Caco-2 (cell line): ENCODE measurements at regions not wholly inside any gene's neighbourhood (a gene's known extent, or its start where the extent isn't known, plus 50 kb on each side); places are given as distances from the start of the nearest gene placed in this dataset.

Source experiments
- BruUV-seq: library from RNA; stranded (reverse); fragments of 400-500 nt; replicated peaks from 2 replicates; lab custom pipeline; 2021; lab: Mats Ljungman, UMichigan
- CTCF ChIA-PET: fragments of 300-600 bp; sonication (Branson Sonifier 250); formaldehyde crosslinking; loops from one replicate; lab custom pipeline; 2022; ENCODE audit warnings: antibody characterized with exemption; lab: Charles Lee
- POLR2A ChIA-PET: fragments of 300-600 bp; sonication (Branson Sonifier 250); formaldehyde crosslinking; loops from one replicate; lab custom pipeline; 2022; ENCODE audit warnings: antibody characterized with exemption; lab: Charles Lee
- DNase-seq, 2 experiments: peaks; one replicate each; pipeline versions ENCODE4 v3.0.0 to v3.0.0-alpha.2; 2020 to 2022
- H3K27me3 ChIP-seq: replicated peaks from 2 replicates; pipeline ENCODE4 v1.6.0; 2011; ENCODE audit warnings: low read length; ENCODE audit not compliant: control insufficient read depth, insufficient read depth
- H3K36me3 ChIP-seq: 2 replicates; pipeline ENCODE4 v1.5.1; 2011; ENCODE audit warnings: low read length; ENCODE audit not compliant: control insufficient read depth, insufficient read depth
- H3K4me1 ChIP-seq: fragments of 250-450 bp; sonication (Bioruptor Pico); 2 replicates; pipeline ENCODE4 v1.5.1; 2020; ENCODE audit warnings: mild to moderate bottlenecking
- H3K4me3 ChIP-seq: 2 replicates; pipeline ENCODE4 v1.5.1; 2011; ENCODE audit warnings: low read depth, mild to moderate bottlenecking, control low read depth, low read length
- H3K9me3 ChIP-seq: fragments of 250-450 bp; sonication (Bioruptor Pico); 2 replicates; pipeline ENCODE4 v1.5.1; 2020; ENCODE audit warnings: mild to moderate bottlenecking, moderate library complexity
- H3K27ac Mint-ChIP-seq: one replicate; pipeline ENCODE4 v1.8.0; 2022; ENCODE audit warnings: mixed read lengths; ENCODE audit not compliant: unreplicated experiment
- H3K27me3 Mint-ChIP-seq: one replicate; pipeline ENCODE4 v1.8.0; 2022; ENCODE audit warnings: mixed read lengths; ENCODE audit not compliant: insufficient read depth, unreplicated experiment
- H3K36me3 Mint-ChIP-seq: one replicate; pipeline ENCODE4 v1.8.0; 2022; ENCODE audit warnings: mild to moderate bottlenecking, mixed read lengths; ENCODE audit not compliant: insufficient read depth, unreplicated experiment
- H3K4me1 Mint-ChIP-seq: one replicate; pipeline ENCODE4 v1.8.0; 2022; ENCODE audit warnings: low read depth, mixed read lengths; ENCODE audit not compliant: unreplicated experiment
- H3K4me3 Mint-ChIP-seq: one replicate; pipeline ENCODE4 v1.8.0; 2022; ENCODE audit warnings: mild to moderate bottlenecking, moderate library complexity, mixed read lengths; ENCODE audit not compliant: unreplicated experiment
- H3K9me3 Mint-ChIP-seq: one replicate; pipeline ENCODE4 v1.8.0; 2022; ENCODE audit warnings: mixed read lengths; ENCODE audit not compliant: unreplicated experiment
- CTCF ChIP-seq, 2 experiments: fragments of 200-600 bp in 1 of 2; IDR thresholded peaks; 1 replicate in 1 of 2; 2 replicates in 1 of 2; pipeline versions ENCODE4 v1.5.1 to v1.8.0; 2011 to 2022; ENCODE audit warnings: antibody characterized with exemption in 1 of 2, control low read depth in 1 of 2, inconsistent platforms in 1 of 2, low read depth in 1 of 2, low read length in 1 of 2, mild to moderate bottlenecking in 1 of 2, moderate library complexity in 1 of 2; ENCODE audit not compliant: insufficient read depth in 1 of 2, severe bottlenecking in 1 of 2, unreplicated experiment in 1 of 2
- intact Hi-C: fragments of 100-400 bp; cut with micrococcal nuclease; formaldehyde crosslinking; loops from one replicate; pipeline ENCODE4 v1.10.0; 2022; ENCODE audit not compliant: unreplicated experiment

DNA sequence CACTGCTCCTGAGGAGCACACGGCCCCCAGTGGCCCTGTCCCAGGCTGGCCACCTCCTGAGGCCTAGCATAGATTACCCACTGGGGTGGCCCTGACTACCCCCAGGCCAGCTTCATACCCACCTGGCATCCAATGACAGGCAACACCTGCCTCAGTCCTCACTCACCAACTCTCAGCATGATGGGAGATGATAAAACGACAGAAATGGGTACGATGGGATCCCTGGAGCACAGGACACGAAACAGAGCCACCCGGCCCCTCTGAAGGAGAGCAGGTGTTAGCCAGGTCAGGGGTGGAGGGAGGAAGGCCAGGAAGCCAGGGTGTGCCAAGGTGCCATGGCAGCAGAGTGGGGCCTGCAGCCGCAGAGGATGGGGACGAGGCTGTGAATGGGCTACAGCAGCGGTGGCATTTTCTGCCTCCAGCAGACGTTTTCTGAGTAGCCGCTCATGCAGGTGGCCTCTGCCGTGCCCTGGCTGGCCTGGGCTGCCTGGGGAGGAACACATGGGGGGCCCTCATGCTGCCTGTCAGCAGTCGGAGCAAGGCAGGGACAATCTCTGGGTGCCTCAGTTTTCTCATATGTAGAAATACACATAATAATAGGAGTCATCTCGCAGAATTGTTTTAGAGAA lies 50.2 kb upstream of the FGF3 start:
- Mint-ChIP-seq H3K9me3 (peaks cover 17% of the 10 kb centered on the region), H3K27ac (no peak overlapping the region), H3K4me1 (no peaks in the 10 kb centered on the region), H3K36me3 (no peaks in the 10 kb centered on the region), H3K4me3 (no peak overlapping the region), H3K27me3 (peaks cover 2% of the 10 kb centered on the region)
- DNase-seq, result peak in 1 of 2 experiments; percentile 33
- no peak for TF ChIP-seq CTCF (IDR thresholded peaks at IDR 0.05; ENCODE audit: insufficient read depth in 1 of 2, low read depth in 1 of 2, low read length in 1 of 2, severe bottlenecking in 1 of 2, unreplicated experiment in 1 of 2)
- ChIA-PET CTCF (no interaction called here), POLR2A (no interaction called here)
- intact Hi-C loops, result no loop called here
- no TSS peak for BruUV-seq
- Histone ChIP-seq H3K27me3 (no peaks in the 10 kb centered on the region), H3K9me3 (no peaks in the 10 kb centered on the region), H3K4me1 (no peaks in the 10 kb centered on the region), H3K36me3 (no peaks in the 10 kb centered on the region), H3K4me3 (no peak overlapping the region)

DNA sequence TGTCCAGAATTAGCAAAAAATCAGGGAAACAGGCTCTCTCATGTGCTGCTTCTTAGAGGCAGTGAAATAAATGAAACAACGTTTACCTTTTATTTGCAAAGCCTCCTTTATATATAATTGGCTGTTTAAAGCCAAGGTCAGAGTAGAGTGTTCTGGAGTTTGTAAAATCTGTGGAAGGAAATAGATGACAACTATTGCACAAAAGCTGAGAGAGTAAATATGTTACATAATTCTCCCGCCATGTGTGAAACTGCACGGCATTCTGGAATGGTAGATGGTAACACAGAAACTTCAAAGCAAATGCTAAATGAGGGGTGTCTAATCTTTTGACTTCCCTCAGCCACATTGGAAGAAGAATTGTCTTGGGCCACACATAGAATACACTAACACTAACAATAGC lies 51.5 kb upstream of the FGF3 start:
- no peak for TF ChIP-seq CTCF (IDR thresholded peaks at IDR 0.05; ENCODE audit: insufficient read depth in 1 of 2, low read depth in 1 of 2, low read length in 1 of 2, severe bottlenecking in 1 of 2, unreplicated experiment in 1 of 2)
- Histone ChIP-seq H3K36me3 (no peaks in the 10 kb centered on the region), H3K4me3 (no peak overlapping the region), H3K9me3 (no peaks in the 10 kb centered on the region), H3K27me3 (no peaks in the 10 kb centered on the region), H3K4me1 (no peaks in the 10 kb centered on the region)
- Mint-ChIP-seq H3K27ac (no peak overlapping the region), H3K9me3 (peaks cover 17% of the 10 kb centered on the region), H3K36me3 (no peaks in the 10 kb centered on the region), H3K4me1 (no peaks in the 10 kb centered on the region), H3K27me3 (no peaks in the 10 kb centered on the region), H3K4me3 (no peak overlapping the region)
- ChIA-PET CTCF (no interaction called here), POLR2A (no interaction called here)
- no TSS peak for BruUV-seq
- DNase-seq, result no peak
- intact Hi-C loops, result no loop called here

GRCh38 chr11:69873166-69874077 lies 54.2 kb upstream of the FGF3 start:
- Mint-ChIP-seq H3K4me3 (no peak overlapping the region), H3K27ac (no peak overlapping the region), H3K9me3 (peaks cover 17% of the 10 kb centered on the region), H3K27me3 (peaks cover 3% of the 10 kb centered on the region), H3K36me3 (no peaks in the 10 kb centered on the region), H3K4me1 (no peaks in the 10 kb centered on the region)
- intact Hi-C loops, result no loop called here
- Histone ChIP-seq H3K9me3 (no peaks in the 10 kb centered on the region), H3K4me1 (no peaks in the 10 kb centered on the region), H3K4me3 (no peak overlapping the region), H3K36me3 (no peaks in the 10 kb centered on the region), H3K27me3 (0 out of 2 replicates have a peak, but pooled peaks cover 2% of the 10 kb centered on the region)
- ChIA-PET POLR2A (no interaction called here), CTCF (interaction anchor here (1.1 to 1.3 kb wide), 2 partner anchors 15 to 18 kb away, joined by 3 to 5 read pairs; no protein-coding TSS in a partner anchor)
- DNase-seq, result peak in 1 of 2 experiments; percentile 34
- no TSS peak for BruUV-seq
- TF ChIP-seq CTCF (IDR thresholded peaks at IDR 0.05; ENCODE audit: insufficient read depth in 1 of 2, low read depth in 1 of 2, low read length in 1 of 2, severe bottlenecking in 1 of 2, unreplicated experiment in 1 of 2), result no peak
